GM21390 (cell line): ENCODE measurements at regions not wholly inside any gene's neighbourhood (a gene's known extent, or its start where the extent isn't known, plus 50 kb on each side); places are given as distances from the start of the nearest gene placed in this dataset.

ENCODE experiments used
- ATAC-seq: cut with Tn5 transposase; IDR thresholded peaks from one replicate; pipeline ENCODE4 v1.9.1; 2021; ENCODE audit not compliant: unreplicated experiment

GRCh38 chr5:56557198-56557597 lies 258.2 kb upstream of the MAP3K1 start:
- ATAC-seq = no peak

DNA sequence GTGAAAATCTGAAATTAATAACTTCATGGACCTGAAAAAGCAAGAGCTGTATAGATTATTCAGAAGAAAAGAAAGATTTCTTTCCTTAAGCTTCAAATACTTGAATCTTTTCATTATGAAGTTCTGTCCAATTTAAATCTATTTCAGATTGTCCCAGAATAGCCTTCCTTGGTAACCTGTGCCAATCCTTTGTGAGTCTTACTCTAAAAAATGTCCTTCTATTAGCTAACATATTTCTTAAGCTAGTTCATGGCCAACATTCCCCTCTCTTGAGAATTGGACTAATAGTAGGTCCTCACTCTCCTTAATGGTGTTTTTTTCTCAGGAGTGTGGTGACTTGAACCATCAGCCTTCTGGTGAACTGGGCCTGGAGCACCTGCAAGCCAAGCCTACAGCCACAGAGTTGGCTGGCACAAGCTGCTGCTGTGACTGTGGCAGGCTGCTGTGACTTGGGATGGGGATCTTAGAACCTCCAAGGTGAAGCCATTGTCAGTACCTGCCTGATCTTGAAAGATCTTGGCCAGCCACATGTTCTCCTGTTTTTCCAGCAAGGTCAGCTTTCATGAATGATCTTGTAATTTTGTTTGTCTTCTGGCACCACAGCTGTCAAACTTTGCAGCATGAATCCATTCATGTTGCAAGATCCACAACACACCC lies 262.6 kb upstream of the MAP3K1 start:
- ATAC-seq = no peak

- ATAC-seq = no peak
Observed at GRCh38 chr5:56550227-56550626, 265.1 kb upstream of the MAP3K1 start.

GRCh38 chr5:56549096-56549886 lies 266.1 kb upstream of the MAP3K1 start:
- ATAC-seq = no peak

DNA sequence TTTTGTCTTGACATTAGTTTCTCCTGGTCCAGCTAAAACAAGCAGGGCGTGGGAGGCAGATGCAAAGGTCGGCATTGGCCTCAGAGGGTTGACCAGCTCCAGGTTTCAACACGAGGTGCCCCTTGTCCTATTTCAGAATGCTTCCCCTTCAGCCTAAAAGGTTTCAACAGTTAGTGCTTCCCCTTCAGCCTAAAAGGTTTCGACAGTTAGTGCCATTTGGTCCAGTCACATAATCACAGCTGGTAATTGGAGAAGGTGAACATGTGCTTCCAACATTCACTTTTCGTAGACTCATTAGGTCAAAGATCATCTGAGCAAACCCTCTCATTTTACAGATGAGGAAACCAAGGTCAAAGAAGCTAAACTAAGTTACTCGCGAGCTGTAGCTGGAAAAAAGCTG lies 270.3 kb upstream of the MAP3K1 start:
- ATAC-seq = no peak

GRCh38 chr5:56543441-56544388 lies 271.6 kb upstream of the MAP3K1 start:
- no peak for ATAC-seq

GRCh38 chr5:56540266-56540665 lies 275.1 kb upstream of the MAP3K1 start:
- ATAC-seq = no peak

GRCh38 chr5:56538580-56538979 lies 276.8 kb upstream of the MAP3K1 start:
- no peak for ATAC-seq

DNA sequence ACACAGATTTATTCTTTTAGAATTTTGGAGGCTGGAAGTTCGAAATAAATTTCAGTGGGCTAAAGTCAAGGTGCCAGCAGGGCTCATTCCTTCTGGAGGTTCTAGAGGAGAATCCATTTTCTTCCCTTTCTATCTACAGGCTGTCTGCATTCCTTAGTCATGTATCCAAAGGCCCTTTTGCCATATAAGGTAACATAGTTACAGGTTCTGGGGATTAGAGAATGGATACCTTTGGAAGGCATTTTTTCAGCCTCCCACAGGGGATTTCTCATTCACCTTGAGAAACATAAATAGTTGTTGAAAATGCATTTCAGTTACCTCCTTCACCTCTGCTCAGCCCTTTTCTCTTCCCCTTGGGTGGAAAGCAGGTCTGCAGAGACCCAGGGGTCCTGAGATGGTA lies 280.0 kb upstream of the MAP3K1 start:
- ATAC-seq = no peak

DNA sequence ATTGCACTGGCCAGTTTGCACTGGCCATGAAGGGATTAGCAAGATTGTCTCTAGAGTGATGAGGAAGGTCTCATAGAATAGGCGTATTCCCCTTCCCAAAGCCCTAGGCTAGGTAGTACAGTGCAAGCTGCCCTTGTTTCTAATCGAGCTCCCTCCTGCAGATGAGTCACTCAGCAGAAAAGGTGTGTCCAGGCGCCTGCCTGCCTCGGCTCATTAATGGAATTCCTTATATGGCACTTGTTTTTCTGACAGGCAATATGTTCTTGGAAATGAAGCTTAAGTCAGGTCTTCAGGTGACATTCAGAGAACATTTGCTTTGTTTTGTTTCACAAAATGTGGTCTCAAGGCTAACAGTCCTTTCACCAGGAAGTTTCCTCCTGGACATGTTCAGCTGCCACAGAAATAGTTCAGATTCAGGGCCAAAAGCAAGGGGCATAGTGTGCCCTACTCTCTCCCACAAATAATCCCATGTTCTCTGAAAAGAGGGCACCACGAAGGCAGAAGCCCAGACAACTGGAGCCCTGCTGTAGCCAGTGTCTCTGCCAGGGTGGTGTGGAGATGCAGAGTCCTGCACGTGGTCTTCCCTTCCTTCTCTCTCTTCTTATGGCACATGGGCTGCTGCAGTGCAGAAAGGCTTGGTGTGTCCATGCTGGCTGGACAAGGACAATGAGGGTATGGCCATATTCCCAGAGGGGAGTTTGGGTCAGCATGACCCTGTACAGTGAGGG lies 281.1 kb upstream of the MAP3K1 start:
- ATAC-seq = no peak

- ATAC-seq = no peak
Observed at GRCh38 chr5:56532466-56532865, 282.9 kb upstream of the MAP3K1 start.

- no peak for ATAC-seq
Observed at GRCh38 chr5:56530626-56531138, 284.7 kb upstream of the MAP3K1 start.

- ATAC-seq = no peak
Observed at GRCh38 chr5:56529666-56530430, 285.5 kb upstream of the MAP3K1 start.

- no peak for ATAC-seq
Observed at GRCh38 chr5:56527174-56527573, 288.2 kb upstream of the MAP3K1 start.

DNA sequence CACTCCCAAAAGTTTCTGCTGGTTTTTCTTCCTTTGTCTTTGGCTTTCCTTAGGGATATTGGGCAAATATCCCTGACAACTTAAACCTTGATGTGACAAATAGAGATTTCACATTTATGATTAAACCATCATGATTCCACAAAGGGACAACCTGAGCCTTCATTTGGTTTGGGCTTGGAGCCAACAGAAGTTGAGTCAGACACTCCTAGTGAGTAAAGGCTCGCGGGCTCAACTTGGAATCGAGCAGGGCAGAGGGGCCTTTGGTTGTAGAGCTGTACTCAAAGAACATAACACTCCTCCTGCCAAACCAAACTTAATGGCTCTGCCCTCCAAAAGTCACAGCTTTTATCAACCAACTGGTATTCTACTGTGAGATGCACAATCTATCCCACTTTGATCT lies 290.2 kb upstream of the MAP3K1 start:
- ATAC-seq = no peak

GRCh38 chr5:56523790-56524575 lies 290.9 kb upstream of the ANKRD55 start:
- ATAC-seq = no peak

DNA sequence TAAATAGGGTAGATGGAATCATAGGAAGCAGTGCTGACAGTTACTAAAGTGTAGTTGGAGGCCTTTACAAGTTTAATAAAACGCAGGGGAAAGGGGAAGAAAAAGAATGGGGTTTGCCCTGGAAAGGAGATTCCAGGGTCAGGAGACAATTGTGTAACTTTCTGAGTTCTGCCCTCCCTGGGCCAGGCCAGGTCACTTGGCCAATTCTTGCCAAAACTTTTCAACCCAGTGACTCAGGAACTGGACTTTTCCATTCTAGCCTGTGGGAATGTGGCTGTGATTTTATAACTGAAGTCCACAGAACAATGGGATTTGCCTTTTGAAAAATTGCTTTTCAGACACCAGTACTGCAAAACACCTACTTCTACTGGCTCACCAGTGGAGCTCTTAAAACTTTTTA lies 289.8 kb upstream of the ANKRD55 start:
- ATAC-seq = no peak

GRCh38 chr5:56522169-56522568 lies 289.0 kb upstream of the ANKRD55 start:
- no peak for ATAC-seq
